ENCODE measurements at regions not wholly inside any gene's neighbourhood (a gene's known extent, or its start where the extent isn't known, plus 50 kb on each side); places are given as distances from the start of the nearest gene placed in this dataset.

GRCh38 chr6:30832864-30833263, 51.5 kb upstream of the DDR1 start:
- TF ChIP-seq POLR2A (IDR thresholded peaks at IDR 0.05) (no peak), POLR2AphosphoS5 (IDR thresholded peaks at IDR 0.05) (no peak), CTCF (IDR thresholded peaks at IDR 0.05) (no peak)
- no peak overlapping the region for H3K27ac ChIP-seq
- intact Hi-C loops (cut with DNase I; ENCODE audit: low total_unique reads): no loop called here
- H3K9me3 ChIP-seq: no peaks in the 10 kb centered on the region
- no peak for DNase-seq (ENCODE audit: low spot score in 2 of 2)
- H3K27me3 ChIP-seq: no peaks in the 10 kb centered on the region
- H3K36me3 ChIP-seq: no peaks in the 10 kb centered on the region
- H3K4me1 ChIP-seq: peaks cover 4 to 5% of the 10 kb centered on the region in 2 donors
- no peak overlapping the region for H3K4me3 ChIP-seq

- Histone ChIP-seq H3K36me3 (no peaks in the 10 kb centered on the region), H3K4me3 (peak overlapping the region in 1 of 3 donors; percentile 8), H3K27me3 (no peaks in the 10 kb centered on the region), H3K27ac (peak overlapping the region in 1 of 2 donors; percentile 14), H3K4me1 (peaks cover 4 to 7% of the 10 kb centered on the region in 2 donors), H3K9me3 (no peaks in the 10 kb centered on the region)
- TF ChIP-seq POLR2A (IDR thresholded peaks at IDR 0.05) (no peak), POLR2AphosphoS5 (IDR thresholded peaks at IDR 0.05) (no peak), CTCF (IDR thresholded peaks at IDR 0.05) (no peak)
- DNase-seq (ENCODE audit: low spot score in 2 of 2): no peak
- intact Hi-C loops (cut with DNase I; ENCODE audit: low total_unique reads): no loop called here
These were observed 53.9 kb upstream of the DDR1 start for GRCh38 chr6:30830438-30830837.

GRCh38 chr6:30829639-30830255, 54.6 kb upstream of the DDR1 start:
- Histone ChIP-seq H3K27ac (peak overlapping the region; percentile 79 to 86), H3K36me3 (no peaks in the 10 kb centered on the region), H3K9me3 (no peaks in the 10 kb centered on the region), H3K4me3 (no peak overlapping the region), H3K27me3 (no peaks in the 10 kb centered on the region), H3K4me1 (peaks cover 4 to 7% of the 10 kb centered on the region in 2 donors)
- TF ChIP-seq POLR2AphosphoS5 (IDR thresholded peaks at IDR 0.05): no peak
- TF ChIP-seq CTCF (IDR thresholded peaks at IDR 0.05): no peak
- TF ChIP-seq POLR2A (IDR thresholded peaks at IDR 0.05): no peak
- no peak for DNase-seq (ENCODE audit: low spot score in 2 of 2)
- intact Hi-C loops (cut with DNase I; ENCODE audit: low total_unique reads): no loop called here

GRCh38 chr6:30829033-30829432, 55.3 kb upstream of the DDR1 start:
- no peak for DNase-seq (ENCODE audit: low spot score in 2 of 2)
- no peak for TF ChIP-seq CTCF (IDR thresholded peaks at IDR 0.05)
- TF ChIP-seq POLR2A (IDR thresholded peaks at IDR 0.05): no peak
- no peak for TF ChIP-seq POLR2AphosphoS5 (IDR thresholded peaks at IDR 0.05)
- no peaks in the 10 kb centered on the region for H3K36me3 ChIP-seq
- no peaks in the 10 kb centered on the region for H3K9me3 ChIP-seq
- intact Hi-C loops (cut with DNase I; ENCODE audit: low total_unique reads): no loop called here
- peak overlapping the region; percentile 79 to 86 for H3K27ac ChIP-seq
- peaks cover 4 to 7% of the 10 kb centered on the region in 2 donors for H3K4me1 ChIP-seq
- H3K27me3 ChIP-seq: no peaks in the 10 kb centered on the region
- no peak overlapping the region for H3K4me3 ChIP-seq

- Histone ChIP-seq H3K36me3 (no peaks in the 10 kb centered on the region), H3K27ac (peak overlapping the region; percentile 79 to 86), H3K9me3 (no peaks in the 10 kb centered on the region), H3K4me1 (peaks cover 4 to 7% of the 10 kb centered on the region in 2 donors), H3K4me3 (peak overlapping the region in 1 of 3 donors; percentile 42), H3K27me3 (no peaks in the 10 kb centered on the region)
- DNase-seq (ENCODE audit: low spot score in 2 of 2): peak; percentile 91 to 93
- intact Hi-C loops (cut with DNase I; ENCODE audit: low total_unique reads): no loop called here
- TF ChIP-seq POLR2AphosphoS5 (IDR thresholded peaks at IDR 0.05) (peak; percentile 72 to 90 (median 81)), POLR2A (IDR thresholded peaks at IDR 0.05) (no peak), CTCF (IDR thresholded peaks at IDR 0.05) (peak; percentile 85 to 97 (median 94))
These were observed 56.0 kb upstream of the DDR1 start for GRCh38 chr6:30828027-30828962.

Data from breast epithelium (tissue), 4 donors.